ENCODE measurements at regions not wholly inside any gene's neighbourhood (a gene's known extent, or its start where the extent isn't known, plus 50 kb on each side); places are given as distances from the start of the nearest gene placed in this dataset.
"Not testable (repeated sequence)": the region's sequence is repeated elsewhere in the genome, so short reads cannot be mapped to it uniquely, and the experiment has no call there.

DNA sequence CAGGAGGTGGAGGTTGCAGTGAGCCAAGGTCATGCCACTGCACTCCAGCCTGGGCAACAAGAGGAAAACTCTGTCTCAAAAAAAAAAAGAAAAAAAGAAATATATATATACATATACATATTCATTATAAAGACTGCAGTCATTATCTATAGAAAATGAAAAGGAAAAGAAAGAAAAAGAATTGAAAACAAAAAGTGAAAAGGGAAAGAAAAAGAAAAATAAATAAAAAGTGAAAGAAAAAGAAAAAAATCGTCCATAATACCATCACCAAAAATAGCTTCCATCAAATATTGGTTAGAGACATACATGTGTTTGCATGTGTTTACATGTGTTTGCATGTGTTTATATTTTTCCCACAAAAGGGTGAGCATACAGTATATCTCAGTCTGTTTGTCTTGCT, 105.5 kb upstream of the PARD3 start:
- H3K27me3 ChIP-seq (ENCODE audit: control insufficient read depth, insufficient read depth, low read length), result no peaks in the 10 kb centered on the region
- H3K4me3 ChIP-seq (ENCODE audit: insufficient read depth, low read depth, low read length), result no peak overlapping the region
- no peak for DNase-seq
- H3K36me3 ChIP-seq (replicated peaks; ENCODE audit: control insufficient read depth, insufficient read depth, low read length), result no peaks in the 10 kb centered on the region

- DNase-seq, result no peak
- Histone ChIP-seq H3K27me3 (ENCODE audit: control insufficient read depth, insufficient read depth, low read length) (no peaks in the 10 kb centered on the region), H3K4me3 (ENCODE audit: insufficient read depth, low read depth, low read length) (no peak overlapping the region), H3K36me3 (replicated peaks; ENCODE audit: control insufficient read depth, insufficient read depth, low read length) (no peaks in the 10 kb centered on the region)
These were observed 103.8 kb upstream of the PARD3 start for GRCh38 chr10:34918776-34919315.

GRCh38 chr10:34918060-34918775, 103.1 kb upstream of the PARD3 start:
- Histone ChIP-seq H3K36me3 (replicated peaks; ENCODE audit: control insufficient read depth, insufficient read depth, low read length) (no peaks in the 10 kb centered on the region), H3K27me3 (ENCODE audit: control insufficient read depth, insufficient read depth, low read length) (no peaks in the 10 kb centered on the region), H3K4me3 (ENCODE audit: insufficient read depth, low read depth, low read length) (no peak overlapping the region)
- peak; percentile 46 for DNase-seq

DNA sequence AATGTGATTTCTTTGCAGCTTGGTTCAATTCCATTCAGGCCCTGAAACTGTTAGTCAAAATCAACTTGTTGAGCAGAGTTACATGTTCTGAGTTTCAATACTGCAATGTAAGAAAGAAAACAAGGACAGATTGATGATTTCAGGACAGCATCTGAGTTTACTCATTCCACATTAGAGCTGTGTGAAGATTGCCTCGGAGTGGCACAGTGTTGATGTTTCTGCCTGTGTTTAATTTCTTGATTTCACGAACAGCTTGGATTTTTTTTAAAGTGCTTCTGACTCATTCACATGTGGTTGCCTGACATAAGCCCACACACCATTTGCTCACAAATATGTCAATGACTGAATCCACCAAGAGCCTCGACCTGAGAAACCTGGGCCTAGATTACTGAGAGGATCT, 101.2 kb upstream of the PARD3 start:
- no peak for DNase-seq
- no peaks in the 10 kb centered on the region for H3K36me3 ChIP-seq (replicated peaks; ENCODE audit: control insufficient read depth, insufficient read depth, low read length)
- no peaks in the 10 kb centered on the region for H3K27me3 ChIP-seq (ENCODE audit: control insufficient read depth, insufficient read depth, low read length)
- no peak overlapping the region for H3K4me3 ChIP-seq (ENCODE audit: insufficient read depth, low read depth, low read length)

DNA sequence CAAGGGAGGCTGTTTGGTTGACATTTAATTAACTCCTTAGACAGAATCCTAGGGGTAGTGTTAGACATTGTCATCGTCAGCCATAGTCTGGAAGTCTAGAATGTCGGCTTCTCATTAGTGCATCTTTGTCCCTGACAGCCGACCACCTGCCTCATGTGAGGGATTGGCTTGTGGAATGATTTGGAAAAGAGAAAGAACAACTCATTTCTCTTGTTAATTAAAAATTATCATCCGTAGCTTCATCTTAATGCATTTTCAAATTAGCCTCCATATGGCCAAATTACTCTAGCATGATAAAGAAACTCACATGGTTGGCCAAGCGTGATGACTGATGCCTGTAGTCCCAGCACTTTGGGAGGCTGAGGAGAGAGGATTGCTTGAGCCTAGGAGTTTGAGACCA, 97.7 kb upstream of the PARD3 start:
- Histone ChIP-seq H3K4me3 (ENCODE audit: insufficient read depth, low read depth, low read length) (no peak overlapping the region), H3K27me3 (ENCODE audit: control insufficient read depth, insufficient read depth, low read length) (no peaks in the 10 kb centered on the region), H3K36me3 (replicated peaks; ENCODE audit: control insufficient read depth, insufficient read depth, low read length) (no peaks in the 10 kb centered on the region)
- no peak for DNase-seq

DNA sequence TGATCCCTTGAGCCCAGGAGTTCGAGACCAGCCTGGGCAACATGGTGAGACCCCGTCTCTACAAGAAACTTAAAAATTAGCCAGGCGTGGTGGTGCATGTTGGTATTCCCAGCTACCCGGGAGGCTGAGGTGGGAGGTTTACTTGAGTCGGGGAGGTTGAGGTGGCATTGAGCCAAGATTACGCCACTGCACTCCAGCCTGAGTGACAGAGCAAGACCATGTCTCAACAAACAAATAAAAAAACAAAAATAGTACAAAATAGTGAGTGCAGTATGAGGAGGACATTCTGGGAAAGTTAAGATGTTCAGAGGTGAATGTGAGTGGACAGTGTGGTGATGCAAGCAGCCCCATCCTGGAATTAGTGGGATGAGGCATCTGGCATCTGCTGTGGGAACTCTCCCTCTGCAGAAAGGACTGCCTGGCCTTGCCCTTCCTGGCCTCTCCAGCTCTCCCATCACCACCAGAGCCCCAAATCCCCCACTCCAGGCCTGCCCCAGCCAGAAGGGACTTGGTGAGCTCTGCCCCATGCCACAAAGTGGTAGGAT, 96.6 kb upstream of the PARD3 start:
- no peak for DNase-seq
- H3K4me3 ChIP-seq (ENCODE audit: insufficient read depth, low read depth, low read length), result no peak overlapping the region
- no peaks in the 10 kb centered on the region for H3K27me3 ChIP-seq (ENCODE audit: control insufficient read depth, insufficient read depth, low read length)
- H3K36me3 ChIP-seq (replicated peaks; ENCODE audit: control insufficient read depth, insufficient read depth, low read length), result no peaks in the 10 kb centered on the region

DNA sequence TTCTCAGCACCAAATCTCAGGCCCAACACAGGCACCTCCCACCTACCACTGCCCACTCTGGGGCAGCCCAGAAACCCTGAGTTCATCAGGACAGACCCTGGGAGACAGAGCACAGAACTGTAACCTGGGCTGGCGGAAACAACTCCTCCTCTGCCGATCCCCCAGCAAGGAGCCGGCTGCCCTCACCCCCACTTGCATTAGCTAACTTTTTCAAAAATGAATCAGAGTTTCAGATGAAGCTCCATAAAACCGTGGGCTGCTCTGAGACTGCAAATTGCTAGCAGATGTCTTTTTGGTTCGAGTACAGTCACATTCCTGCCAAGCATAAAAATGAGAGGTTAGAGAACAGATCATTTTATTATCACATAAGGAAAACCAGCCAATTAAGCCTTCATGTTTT, 93.4 kb upstream of the PARD3 start:
- Histone ChIP-seq H3K4me3 (ENCODE audit: insufficient read depth, low read depth, low read length) (no peak overlapping the region), H3K36me3 (replicated peaks; ENCODE audit: control insufficient read depth, insufficient read depth, low read length) (no peaks in the 10 kb centered on the region), H3K27me3 (ENCODE audit: control insufficient read depth, insufficient read depth, low read length) (no peaks in the 10 kb centered on the region)
- no peak for DNase-seq

DNA sequence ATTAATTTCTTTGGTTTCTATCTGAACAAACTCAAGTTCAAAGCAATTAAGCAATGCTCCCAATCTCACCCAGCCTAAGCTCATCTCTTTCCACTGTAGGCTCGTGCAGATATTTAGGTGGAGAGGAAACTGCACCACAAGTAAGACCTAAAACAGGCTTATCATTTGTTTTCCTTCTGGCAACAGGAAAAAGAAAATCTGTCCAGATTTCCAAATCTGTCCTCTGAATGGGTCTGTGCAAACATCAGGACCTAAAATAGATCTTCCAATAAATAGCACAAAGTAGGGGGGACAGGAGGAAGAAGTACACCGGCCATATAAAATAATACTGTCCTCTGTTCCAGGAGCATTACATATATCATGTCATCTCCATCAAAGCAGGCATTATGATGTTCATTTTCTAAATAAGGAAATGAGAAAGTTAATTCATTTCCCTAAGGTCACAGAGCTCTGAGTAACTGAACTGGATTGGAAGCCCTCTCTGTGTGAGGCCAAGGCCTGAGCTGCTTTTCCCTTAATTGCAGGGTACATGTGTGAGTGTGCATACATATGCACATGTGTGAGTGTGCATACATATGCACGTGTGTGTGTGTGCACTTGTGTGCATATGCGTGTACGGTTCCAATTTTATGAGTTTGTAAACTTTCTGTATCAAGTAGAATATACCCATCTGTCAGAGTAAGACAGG, 92.8 kb upstream of the PARD3 start:
- no peak overlapping the region for H3K4me3 ChIP-seq (ENCODE audit: insufficient read depth, low read depth, low read length)
- no peak for DNase-seq
- no peaks in the 10 kb centered on the region for H3K27me3 ChIP-seq (ENCODE audit: control insufficient read depth, insufficient read depth, low read length)
- no peaks in the 10 kb centered on the region for H3K36me3 ChIP-seq (replicated peaks; ENCODE audit: control insufficient read depth, insufficient read depth, low read length)

DNA sequence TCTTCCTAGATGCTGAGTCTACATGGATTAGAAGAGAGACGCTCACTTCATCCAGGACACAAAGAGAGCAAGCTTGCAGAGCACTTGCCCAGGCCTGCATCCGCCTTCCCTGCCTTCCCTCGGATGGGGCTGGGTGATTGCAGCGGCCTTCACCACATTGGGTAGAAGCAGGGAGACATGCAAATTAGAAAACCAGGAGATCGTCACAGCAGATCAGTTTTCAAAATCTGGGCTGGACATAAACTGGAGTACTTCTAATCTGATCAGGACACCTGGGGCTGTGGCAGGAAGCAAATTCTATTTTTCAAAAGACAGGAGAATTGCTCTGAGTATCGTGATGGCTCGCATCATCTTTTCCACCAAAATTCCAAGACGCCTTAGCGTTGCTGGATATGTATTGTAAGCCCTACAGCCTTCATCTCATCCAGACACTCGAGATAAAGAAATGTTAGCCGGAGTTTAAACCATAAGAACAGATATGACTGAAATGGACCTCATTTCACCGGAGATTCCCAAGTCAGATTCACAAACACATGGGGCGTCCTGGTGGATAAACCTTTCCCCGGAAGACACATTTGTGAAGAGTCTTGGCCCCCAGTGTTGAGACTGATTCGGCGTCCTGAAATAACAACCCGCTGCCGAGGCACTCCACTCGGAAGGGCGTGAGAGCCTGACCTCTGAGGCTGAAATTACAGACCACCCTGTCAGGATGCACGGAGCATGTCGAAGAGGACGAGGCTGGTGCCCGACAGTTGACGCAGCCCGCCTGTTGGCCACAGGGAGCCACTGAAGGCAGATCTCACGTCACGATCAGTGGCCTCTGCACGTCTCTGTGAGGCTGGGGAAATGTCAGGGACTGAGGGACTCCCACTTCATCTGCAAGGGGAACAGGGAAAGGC, 91.2 kb upstream of the PARD3 start:
- Histone ChIP-seq H3K4me3 (ENCODE audit: insufficient read depth, low read depth, low read length) (no peak overlapping the region), H3K36me3 (replicated peaks; ENCODE audit: control insufficient read depth, insufficient read depth, low read length) (no peaks in the 10 kb centered on the region), H3K27me3 (ENCODE audit: control insufficient read depth, insufficient read depth, low read length) (no peaks in the 10 kb centered on the region)
- peak; percentile 72 for DNase-seq

GRCh38 chr10:34905200-34905927, 90.3 kb upstream of the PARD3 start:
- DNase-seq, result no peak
- no peaks in the 10 kb centered on the region for H3K27me3 ChIP-seq (ENCODE audit: control insufficient read depth, insufficient read depth, low read length)
- no peak overlapping the region for H3K4me3 ChIP-seq (ENCODE audit: insufficient read depth, low read depth, low read length)
- H3K36me3 ChIP-seq (replicated peaks; ENCODE audit: control insufficient read depth, insufficient read depth, low read length), result no peaks in the 10 kb centered on the region

DNA sequence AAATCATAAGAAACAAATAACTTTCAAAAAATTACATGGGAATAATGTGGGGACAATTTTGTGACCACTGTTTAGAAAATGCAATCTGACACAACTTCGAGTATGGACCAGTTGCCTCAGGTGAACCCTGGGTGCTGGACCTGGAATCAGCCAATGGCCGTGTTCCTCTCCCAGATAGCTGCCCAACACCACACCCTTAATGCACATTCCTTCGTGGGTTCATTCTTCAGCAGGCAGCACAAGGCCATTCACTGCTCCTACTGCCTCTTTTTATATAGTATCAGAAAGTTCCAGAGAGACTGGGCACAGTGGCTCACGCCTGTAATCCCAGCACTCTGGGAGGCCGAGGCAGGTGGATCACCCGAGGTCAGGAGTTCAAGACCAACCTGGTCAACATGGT, 89.1 kb upstream of the PARD3 start:
- H3K36me3 ChIP-seq (replicated peaks; ENCODE audit: control insufficient read depth, insufficient read depth, low read length), result no peaks in the 10 kb centered on the region
- no peak overlapping the region for H3K4me3 ChIP-seq (ENCODE audit: insufficient read depth, low read depth, low read length)
- no peaks in the 10 kb centered on the region for H3K27me3 ChIP-seq (ENCODE audit: control insufficient read depth, insufficient read depth, low read length)
- no peak for DNase-seq

DNA sequence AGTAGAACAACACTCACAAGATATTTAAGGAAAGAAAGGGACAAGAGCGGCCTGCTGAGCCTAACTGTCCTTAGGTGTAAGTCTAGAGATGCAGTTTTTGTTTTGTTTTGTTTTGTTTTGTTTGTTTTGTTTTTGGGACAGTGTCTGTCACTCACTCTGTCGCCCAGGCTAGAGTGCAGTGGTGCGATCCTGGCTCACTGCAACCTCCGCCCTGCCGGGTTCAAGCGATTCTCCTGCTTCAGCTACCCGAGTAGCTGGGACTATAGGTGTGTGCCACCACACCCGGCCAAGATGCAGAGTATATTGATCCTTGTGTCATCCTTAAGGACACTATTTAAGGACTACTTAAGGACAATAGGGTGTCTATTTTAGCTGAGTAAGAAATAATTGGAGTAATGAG, 84.1 kb upstream of the PARD3 start:
- DNase-seq, result no peak
- no peaks in the 10 kb centered on the region for H3K27me3 ChIP-seq (ENCODE audit: control insufficient read depth, insufficient read depth, low read length)
- H3K36me3 ChIP-seq (replicated peaks; ENCODE audit: control insufficient read depth, insufficient read depth, low read length), result no peaks in the 10 kb centered on the region
- no peak overlapping the region for H3K4me3 ChIP-seq (ENCODE audit: insufficient read depth, low read depth, low read length)

DNA sequence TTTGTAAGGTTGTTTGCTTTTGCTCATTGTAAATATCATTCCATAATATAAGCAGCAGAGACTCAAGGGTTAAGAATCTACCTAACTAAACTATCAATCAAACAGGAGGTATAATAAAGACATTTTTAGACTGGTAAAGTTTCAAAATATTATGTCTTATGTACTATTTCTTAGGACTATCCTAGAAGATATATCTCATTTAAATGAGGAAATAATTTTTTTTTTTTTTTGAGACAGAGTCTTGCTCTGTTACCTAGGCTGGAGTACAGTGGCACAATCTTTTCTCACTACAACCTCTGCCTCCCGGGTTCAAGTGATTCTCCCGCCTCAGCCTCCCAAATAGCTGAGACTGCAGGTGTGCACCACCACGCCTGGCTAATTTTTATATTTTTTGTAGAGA, 80.9 kb upstream of the PARD3 start:
- Histone ChIP-seq H3K4me3 (ENCODE audit: insufficient read depth, low read depth, low read length) (no peak overlapping the region), H3K36me3 (replicated peaks; ENCODE audit: control insufficient read depth, insufficient read depth, low read length) (no peaks in the 10 kb centered on the region), H3K27me3 (ENCODE audit: control insufficient read depth, insufficient read depth, low read length) (no peaks in the 10 kb centered on the region)
- no peak for DNase-seq

GRCh38 chr10:34895046-34895445, 80.0 kb upstream of the PARD3 start:
- H3K27me3 ChIP-seq (ENCODE audit: control insufficient read depth, insufficient read depth, low read length); H3K4me3 ChIP-seq (ENCODE audit: insufficient read depth, low read depth, low read length); DNase-seq; H3K36me3 ChIP-seq (replicated peaks; ENCODE audit: control insufficient read depth, insufficient read depth, low read length): not testable (repeated sequence)
